OCI-LY1 (cell line): ENCODE measurements at regions not wholly inside any gene's neighbourhood (a gene's known extent, or its start where the extent isn't known, plus 50 kb on each side); places are given as distances from the start of the nearest gene placed in this dataset.
A peak's percentile ranks its signal among the peaks of the same experiment; 100 is the strongest.
"Not testable (repeated sequence)": the region's sequence is repeated elsewhere in the genome, so short reads cannot be mapped to it uniquely, and the experiment has no call there.

Experiments used
- H2AFZ ChIP-seq: fragments of 200-600 bp; sonication (generic), shearing (Covaris generic); 2 replicates; pipeline ENCODE4 v1.6.0; 2014; ENCODE audit warnings: antibody characterized with exemption, mild to moderate bottlenecking, low read length
- H3F3A ChIP-seq: fragments of 200-600 bp; sonication (generic), shearing (Covaris generic); 2 replicates; pipeline ENCODE4 v1.6.0; 2014; ENCODE audit warnings: mild to moderate bottlenecking, antibody characterized with exemption, low read length, moderate library complexity; ENCODE audit not compliant: insufficient read depth
- H3K27ac ChIP-seq: fragments of 200-600 bp; sonication (generic); 2 replicates; pipeline ENCODE4 v1.5.1; 2014; ENCODE audit warnings: low read length, mixed run types, mild to moderate bottlenecking, low read depth; ENCODE audit not compliant: poor library complexity, severe bottlenecking
- H3K27me3 ChIP-seq: fragments of 200-600 bp; sonication (generic); 2 replicates; pipeline ENCODE4 v1.6.0; 2014; ENCODE audit warnings: antibody characterized with exemption, mild to moderate bottlenecking, low read length, moderate library complexity; ENCODE audit not compliant: insufficient read depth
- H3K36me3 ChIP-seq: fragments of 200-600 bp; sonication (generic); 2 replicates; pipeline ENCODE4 v1.6.1; 2014; ENCODE audit warnings: mild to moderate bottlenecking, antibody characterized with exemption, low read length, moderate library complexity, mixed read lengths; ENCODE audit not compliant: insufficient read depth
- H3K4me1 ChIP-seq: fragments of 200-600 bp; sonication (generic); 2 replicates; pipeline ENCODE4 v1.5.1; 2014; ENCODE audit warnings: mild to moderate bottlenecking, low read length, moderate library complexity; ENCODE audit not compliant: insufficient read depth, severe bottlenecking
- H3K4me2 ChIP-seq: fragments of 200-600 bp; sonication (generic), shearing (Covaris generic); 2 replicates; pipeline ENCODE4 v1.6.1; 2014; ENCODE audit warnings: low read length
- H3K4me3 ChIP-seq: fragments of 200-600 bp; sonication (generic); 2 replicates; pipeline ENCODE4 v1.5.1; 2014; ENCODE audit warnings: low read length, low read depth, mild to moderate bottlenecking, mixed read lengths; ENCODE audit not compliant: poor library complexity, severe bottlenecking
- H3K79me2 ChIP-seq: fragments of 200-600 bp; shearing (Covaris generic); 2 replicates; pipeline ENCODE4 v1.6.1; 2016; ENCODE audit warnings: mixed run types, low read length, mixed read lengths; ENCODE audit not compliant: insufficient read depth
- H3K9ac ChIP-seq: fragments of 200-600 bp; sonication (generic), shearing (Covaris generic); 2 replicates; pipeline ENCODE4 v1.6.1; 2014; ENCODE audit warnings: mild to moderate bottlenecking, low read length, mixed read lengths
- H3K9me2 ChIP-seq: fragments of 200-600 bp; sonication (generic), shearing (Covaris generic); 2 replicates; pipeline ENCODE4 v1.6.1; 2014; ENCODE audit warnings: low read depth, mild to moderate bottlenecking, low read length, mixed read lengths
- H3K9me3 ChIP-seq: fragments of 200-600 bp; shearing (Covaris generic); 2 replicates; pipeline ENCODE4 v1.6.1; 2014; ENCODE audit warnings: low read length, mixed read lengths
- H4K20me1 ChIP-seq: fragments of 200-600 bp; sonication (generic), shearing (Covaris generic); 2 replicates; pipeline ENCODE4 v1.6.0; 2016; ENCODE audit warnings: mild to moderate bottlenecking, low read length; ENCODE audit not compliant: insufficient read depth
- CTCF ChIP-seq: fragments of 200-600 bp; sonication (generic), shearing (Covaris generic); IDR thresholded peaks from 2 replicates; pipeline ENCODE4 v1.5.1; 2017; ENCODE audit warnings: mild to moderate bottlenecking, antibody characterized with exemption, low read length, moderate library complexity, mixed read lengths
- EZH2 ChIP-seq: fragments of 200-600 bp; sonication (generic), shearing (Covaris generic); IDR thresholded peaks from 2 replicates; pipeline ENCODE4 v1.8.0; 2017; ENCODE audit warnings: borderline replicate concordance, mixed run types, mild to moderate bottlenecking, antibody characterized with exemption, low read length, moderate library complexity, mixed read lengths

GRCh38 chr2:180591947-180592346 lies 388.5 kb upstream of the UBE2E3 start:
- Histone ChIP-seq H3K27me3 (no peaks in the 10 kb centered on the region), H3K9ac (no peak overlapping the region), H4K20me1 (no peaks in the 10 kb centered on the region), H3K4me3 (no peak overlapping the region), H3K4me2 (no peak overlapping the region), H3K79me2 (no peaks in the 10 kb centered on the region), H3K27ac (no peak overlapping the region), H3K4me1 (peaks cover 7% of the 10 kb centered on the region), H2AFZ (no peak overlapping the region), H3K9me2 (no peaks in the 10 kb centered on the region), H3K36me3 (no peaks in the 10 kb centered on the region), H3F3A (no peaks in the 10 kb centered on the region), H3K9me3 (no peaks in the 10 kb centered on the region)
- TF ChIP-seq CTCF = no peak
- TF ChIP-seq EZH2 = no peak

- H3K36me3 ChIP-seq, H3K4me2 ChIP-seq, H2AFZ ChIP-seq, H3F3A ChIP-seq, H3K9ac ChIP-seq, H3K27me3 ChIP-seq, H4K20me1 ChIP-seq, H3K4me1 ChIP-seq, H3K27ac ChIP-seq, H3K9me2 ChIP-seq, H3K79me2 ChIP-seq, H3K9me3 ChIP-seq: not testable (repeated sequence)
- peak overlapping the region; percentile 25 for H3K4me3 ChIP-seq
Measured at GRCh38 chr2:180591093-180591781, 389.2 kb upstream of the UBE2E3 start.

GRCh38 chr2:180583441-180584140 lies 396.8 kb upstream of the UBE2E3 start:
- no peaks in the 10 kb centered on the region for H3K9me2 ChIP-seq
- no peaks in the 10 kb centered on the region for H3K79me2 ChIP-seq
- no peak overlapping the region for H2AFZ ChIP-seq
- no peaks in the 10 kb centered on the region for H3K36me3 ChIP-seq
- no peak overlapping the region for H3K27ac ChIP-seq
- no peaks in the 10 kb centered on the region for H3K4me1 ChIP-seq
- TF ChIP-seq EZH2 (no peak), CTCF (no peak)
- H3K27me3 ChIP-seq = no peaks in the 10 kb centered on the region
- no peak overlapping the region for H3K4me3 ChIP-seq
- no peak overlapping the region for H3K9ac ChIP-seq
- no peaks in the 10 kb centered on the region for H4K20me1 ChIP-seq
- H3F3A ChIP-seq = no peaks in the 10 kb centered on the region
- no peak overlapping the region for H3K4me2 ChIP-seq
- no peaks in the 10 kb centered on the region for H3K9me3 ChIP-seq

- no peak overlapping the region for H2AFZ ChIP-seq
- no peaks in the 10 kb centered on the region for H3K9me2 ChIP-seq
- no peaks in the 10 kb centered on the region for H4K20me1 ChIP-seq
- H3K4me1 ChIP-seq = no peaks in the 10 kb centered on the region
- TF ChIP-seq EZH2 = no peak
- no peak for TF ChIP-seq CTCF
- no peak overlapping the region for H3K9ac ChIP-seq
- no peak overlapping the region for H3K4me3 ChIP-seq
- H3F3A ChIP-seq = no peaks in the 10 kb centered on the region
- no peaks in the 10 kb centered on the region for H3K79me2 ChIP-seq
- no peak overlapping the region for H3K27ac ChIP-seq
- no peaks in the 10 kb centered on the region for H3K9me3 ChIP-seq
- no peaks in the 10 kb centered on the region for H3K27me3 ChIP-seq
- no peak overlapping the region for H3K4me2 ChIP-seq
- no peaks in the 10 kb centered on the region for H3K36me3 ChIP-seq
Measured at GRCh38 chr2:180579388-180579787, 401.0 kb upstream of the UBE2E3 start.
